Transverse colon (tissue), 4 donors: ENCODE measurements at regions not wholly inside any gene's neighbourhood (a gene's known extent, or its start where the extent isn't known, plus 50 kb on each side); places are given as distances from the start of the nearest gene placed in this dataset.

Experiments used
- DNase-seq: peaks from one replicate; pipeline ENCODE4 v3.0.0-alpha.2; 2019
- H3K27ac ChIP-seq, 4 donors: fragments of 200-600 bp; sonication (generic); 2 replicates each; pipeline ENCODE4 v1.5.1; 2016 to 2018; ENCODE audit warnings: inconsistent platforms in 4 of 4
- H3K27me3 ChIP-seq: fragments of 200-600 bp; sonication (generic); 2 replicates; pipeline ENCODE4 v1.5.1; 2017; ENCODE audit warnings: inconsistent platforms
- H3K36me3 ChIP-seq, 4 donors: fragments of 200-600 bp; sonication (generic); 2 replicates each; pipeline ENCODE4 v1.5.1; 2017 to 2019; ENCODE audit warnings: inconsistent platforms in 4 of 4
- H3K4me1 ChIP-seq, 4 donors: fragments of 200-600 bp; sonication (generic); 2 replicates each; pipeline ENCODE4 v1.5.1; 2017 to 2020; ENCODE audit warnings: inconsistent platforms in 4 of 4
- H3K4me3 ChIP-seq, 4 donors: fragments of 200-600 bp; sonication (generic); 1 replicate in 1 of 4; 2 replicates in 3 of 4; pipeline versions ENCODE4 v1.5.1 to v1.6.1; 2017 to 2019; ENCODE audit warnings: inconsistent platforms in 4 of 4
- H3K9me3 ChIP-seq, 2 donors: fragments of 200-600 bp; sonication (generic); 2 replicates each; pipeline ENCODE4 v1.5.1; 2017 to 2019; ENCODE audit warnings: inconsistent platforms in 2 of 2
- CTCF ChIP-seq, 5 experiments: fragments of 200-600 bp in 3 of 5; fragments of 450-650 bp in 2 of 5; sonication (generic) in 3 of 5; IDR thresholded peaks; 1 replicate in 2 of 5; 2 replicates in 3 of 5; pipeline ENCODE4 v1.5.1; 2016 to 2017; ENCODE audit warnings: antibody characterized with exemption in 5 of 5, inconsistent platforms in 3 of 5, mild to moderate bottlenecking in 2 of 5, moderate library complexity in 1 of 5
- EP300 ChIP-seq: sonication (generic); formaldehyde crosslinking; IDR thresholded peaks from one replicate; pipeline ENCODE4 v1.6.1; 2017; ENCODE audit warnings: antibody characterized with exemption, low read depth
- POLR2A ChIP-seq: fragments of 450-650 bp; IDR thresholded peaks from one replicate; pipeline ENCODE4 v1.6.1; 2016; ENCODE audit warnings: antibody characterized with exemption, mild to moderate bottlenecking, moderate library complexity
- POLR2AphosphoS5 ChIP-seq, 3 donors: sonication (generic); formaldehyde crosslinking; IDR thresholded peaks; one replicate each; pipeline ENCODE4 v1.6.1; 2016; ENCODE audit warnings: antibody characterized with exemption in 3 of 3
- WGBS, 2 donors: methylation state at CpG; one replicate each; pipeline ENCODE4 v1.1.5; 2018; ENCODE audit warnings: low coverage in 1 of 2; 5-methylcytosine and 5-hydroxymethylcytosine counted together
- in situ Hi-C, 4 donors: fragments of 200-750 bp; cut with MboI; loops; one replicate each; pipeline versions ENCODE4 v1.15.0 to v1.15.1; 2017; ENCODE audit warnings: low sequenced_read_pairs in 3 of 4, low pct_ligation_motif_present in 1 of 4, low pct_unique_long_range_greater_than_20kb in 1 of 4
- intact Hi-C: fragments of 100-400 bp; cut with DNase I; formaldehyde crosslinking; loops from one replicate; pipeline ENCODE4 v1.15.1; 2023; ENCODE audit warnings: low total_unique reads

- in situ Hi-C loops (no loop called here), intact Hi-C loops (no loop called here)
- no peak overlapping the region for H3K27ac ChIP-seq
- no peak for TF ChIP-seq POLR2A
- no peak for TF ChIP-seq CTCF (IDR thresholded peaks at IDR 0.05)
- TF ChIP-seq POLR2AphosphoS5 (IDR thresholded peaks at IDR 0.05), result no peak
- no peak for TF ChIP-seq EP300
- no peaks in the 10 kb centered on the region for H3K9me3 ChIP-seq
- no peaks in the 10 kb centered on the region for H3K27me3 ChIP-seq
- no peaks in the 10 kb centered on the region for H3K36me3 ChIP-seq
- H3K4me3 ChIP-seq, result no peak overlapping the region
- H3K4me1 ChIP-seq, result no peaks in the 10 kb centered on the region
- no peak for DNase-seq
- 6 to 9% methylated on average over 2 of the region's 2 CpGs for WGBS, 2 donors
Measured at GRCh38 chr1:80566867-80567266, 1233.9 kb upstream of the ADGRL2 start.

GRCh38 chr1:80566123-80566522 is 1234.6 kb upstream of the ADGRL2 start:
- Histone ChIP-seq H3K4me3 (no peak overlapping the region), H3K9me3 (no peaks in the 10 kb centered on the region), H3K4me1 (no peaks in the 10 kb centered on the region), H3K27ac (no peak overlapping the region), H3K36me3 (no peaks in the 10 kb centered on the region), H3K27me3 (no peaks in the 10 kb centered on the region)
- WGBS, 2 donors, result 91 to 93% methylated on average over 1 of the region's 1 CpG
- in situ Hi-C loops, result no loop called here
- no peak for DNase-seq
- TF ChIP-seq POLR2AphosphoS5 (IDR thresholded peaks at IDR 0.05) (no peak), EP300 (no peak), CTCF (IDR thresholded peaks at IDR 0.05) (no peak), POLR2A (no peak)
- intact Hi-C loops, result no loop called here

- TF ChIP-seq POLR2A, result no peak
- no peak for TF ChIP-seq CTCF (IDR thresholded peaks at IDR 0.05)
- TF ChIP-seq EP300, result no peak
- TF ChIP-seq POLR2AphosphoS5 (IDR thresholded peaks at IDR 0.05), result no peak
- Histone ChIP-seq H3K4me3 (no peak overlapping the region), H3K36me3 (no peaks in the 10 kb centered on the region), H3K4me1 (no peaks in the 10 kb centered on the region), H3K9me3 (no peaks in the 10 kb centered on the region), H3K27ac (no peak overlapping the region), H3K27me3 (no peaks in the 10 kb centered on the region)
- intact Hi-C loops (no loop called here), in situ Hi-C loops (no loop called here)
- DNase-seq, result no peak
- whole genome bisulfite sequencing, 2 donors, result 27 to 33% methylated on average over 1 of the region's 1 CpG
Measured at GRCh38 chr1:80565406-80565805, 1235.3 kb upstream of the ADGRL2 start.

GRCh38 chr1:80542231-80542630 is 1258.5 kb upstream of the ADGRL2 start:
- no peak for DNase-seq
- 42 to 58% methylated on average over 1 of the region's 1 CpG for WGBS, 2 donors

More at GRCh38 chr1:80542231-80542630, 1258.5 kb upstream of the ADGRL2 start:
- no peak overlapping the region for H3K27ac ChIP-seq
- intact Hi-C loops (no loop called here), in situ Hi-C loops (no loop called here)
- H3K4me3 ChIP-seq, result no peak overlapping the region
- H3K36me3 ChIP-seq, result no peaks in the 10 kb centered on the region
- H3K27me3 ChIP-seq, result no peaks in the 10 kb centered on the region
- TF ChIP-seq POLR2A (no peak), POLR2AphosphoS5 (IDR thresholded peaks at IDR 0.05) (no peak), EP300 (no peak), CTCF (IDR thresholded peaks at IDR 0.05) (no peak)
- no peaks in the 10 kb centered on the region for H3K4me1 ChIP-seq
- H3K9me3 ChIP-seq, result no peaks in the 10 kb centered on the region
